CD4-positive, alpha-beta T cell treated with Interleukin-15 for 1 hour (primary cell): ENCODE measurements at regions not wholly inside any gene's neighbourhood (a gene's known extent, or its start where the extent isn't known, plus 50 kb on each side); places are given as distances from the start of the nearest gene placed in this dataset.

ENCODE experiments used
- DNase-seq: peaks from one replicate; pipeline ENCODE4 v3.0.0-alpha.2; 2020

GRCh38 chr13:91141543-91142061 is 205.9 kb upstream of the MIR17HG start:
- no peak for DNase-seq

GRCh38 chr13:91142572-91142971 is 204.9 kb upstream of the MIR17HG start:
- no peak for DNase-seq

DNA sequence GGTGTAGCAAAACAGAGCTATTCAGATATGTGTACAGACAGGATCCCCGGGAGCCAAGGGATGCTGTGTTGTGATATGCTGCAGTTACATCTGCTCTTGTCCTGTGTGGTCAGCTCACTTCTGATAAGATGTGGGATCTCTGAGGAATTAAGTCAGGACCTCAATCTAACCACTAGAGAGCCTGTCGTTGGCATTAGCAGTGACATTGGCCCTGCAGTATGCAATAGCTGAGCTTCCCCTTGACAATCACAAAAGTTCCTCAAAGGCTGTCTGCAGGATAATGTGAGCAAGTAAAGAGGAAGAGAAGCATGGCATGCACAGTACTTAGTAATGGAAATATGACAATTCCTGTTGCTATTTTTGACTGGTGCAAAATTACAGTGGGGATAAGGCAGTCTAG is 203.4 kb upstream of the MIR17HG start:
- DNase-seq = no peak

GRCh38 chr13:91144486-91144885 is 203.0 kb upstream of the MIR17HG start:
- no peak for DNase-seq

DNA sequence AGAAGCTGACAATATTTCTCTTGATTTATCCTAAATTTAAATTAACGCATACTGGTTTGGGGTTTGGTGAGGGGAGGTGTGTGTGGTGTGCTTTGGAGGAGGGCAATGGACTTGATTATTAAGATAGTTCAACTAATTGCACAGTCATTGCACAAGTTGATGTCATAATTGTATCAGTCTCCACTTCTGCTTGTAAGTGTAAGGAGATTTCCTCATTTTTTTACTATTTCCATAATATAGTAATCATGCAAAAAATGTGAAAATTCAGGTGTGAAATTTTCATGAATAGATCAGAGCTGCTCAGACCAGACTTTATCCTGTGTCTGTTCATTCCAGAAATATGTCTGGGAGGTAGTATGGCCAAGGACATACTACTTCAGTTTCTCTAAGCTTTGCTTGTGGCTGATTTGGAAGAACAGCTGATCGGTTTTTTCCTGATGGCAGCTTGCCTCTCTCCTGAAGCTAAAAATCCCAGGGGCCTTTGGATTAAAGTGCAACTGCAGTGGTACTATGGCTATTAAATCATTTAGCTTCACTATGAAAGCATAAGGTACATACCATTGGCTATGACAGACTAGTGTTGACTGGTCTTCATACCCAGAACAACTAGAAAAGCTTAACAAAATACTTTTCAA is 201.8 kb upstream of the MIR17HG start:
- DNase-seq = no peak

DNA sequence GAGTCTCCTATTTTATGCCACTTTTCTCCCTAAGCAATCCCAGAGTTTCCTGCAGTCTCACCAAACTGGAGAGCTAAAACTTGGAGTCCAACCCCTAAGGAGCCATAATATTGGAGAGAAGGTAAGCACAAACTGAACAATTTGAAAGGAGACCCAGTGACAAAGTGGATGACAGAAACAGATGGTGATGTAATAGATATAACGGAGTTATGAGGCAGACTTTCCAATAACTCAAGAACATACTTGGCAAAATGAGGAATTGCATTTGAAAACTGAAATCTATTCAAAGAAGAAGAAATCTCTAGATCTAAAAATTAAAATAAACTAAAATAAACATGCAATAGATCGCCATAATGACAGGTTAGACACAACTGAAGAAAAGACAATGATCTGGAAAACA is 200.9 kb upstream of the MIR17HG start:
- no peak for DNase-seq

- DNase-seq = no peak
Observed at GRCh38 chr13:91148098-91148497, 199.4 kb upstream of the MIR17HG start.

GRCh38 chr13:91151921-91152320 is 195.6 kb upstream of the MIR17HG start:
- DNase-seq = no peak

DNA sequence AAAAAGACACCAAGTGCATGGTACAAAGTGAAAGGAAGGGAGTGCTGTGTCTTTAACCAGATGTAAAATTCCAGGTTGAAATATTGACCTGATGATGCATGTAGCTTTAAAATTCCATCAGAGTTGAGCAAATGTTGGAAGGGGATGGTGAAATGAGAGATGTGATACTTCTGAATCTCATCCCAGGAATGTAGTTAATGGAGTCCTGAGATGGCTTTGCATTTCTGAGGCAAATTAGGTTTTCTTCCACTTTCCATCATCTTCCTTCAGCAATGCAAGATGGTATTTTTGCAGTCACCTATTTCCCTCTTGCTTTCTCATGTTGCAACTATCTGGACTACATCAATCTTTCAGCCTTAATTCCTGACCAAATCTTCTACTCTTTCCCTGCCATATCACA is 194.1 kb upstream of the MIR17HG start:
- no peak for DNase-seq

GRCh38 chr13:91154558-91155353 is 192.7 kb upstream of the MIR17HG start:
- peak; percentile 37 for DNase-seq

GRCh38 chr13:91155512-91156114 is 191.9 kb upstream of the MIR17HG start:
- no peak for DNase-seq

DNA sequence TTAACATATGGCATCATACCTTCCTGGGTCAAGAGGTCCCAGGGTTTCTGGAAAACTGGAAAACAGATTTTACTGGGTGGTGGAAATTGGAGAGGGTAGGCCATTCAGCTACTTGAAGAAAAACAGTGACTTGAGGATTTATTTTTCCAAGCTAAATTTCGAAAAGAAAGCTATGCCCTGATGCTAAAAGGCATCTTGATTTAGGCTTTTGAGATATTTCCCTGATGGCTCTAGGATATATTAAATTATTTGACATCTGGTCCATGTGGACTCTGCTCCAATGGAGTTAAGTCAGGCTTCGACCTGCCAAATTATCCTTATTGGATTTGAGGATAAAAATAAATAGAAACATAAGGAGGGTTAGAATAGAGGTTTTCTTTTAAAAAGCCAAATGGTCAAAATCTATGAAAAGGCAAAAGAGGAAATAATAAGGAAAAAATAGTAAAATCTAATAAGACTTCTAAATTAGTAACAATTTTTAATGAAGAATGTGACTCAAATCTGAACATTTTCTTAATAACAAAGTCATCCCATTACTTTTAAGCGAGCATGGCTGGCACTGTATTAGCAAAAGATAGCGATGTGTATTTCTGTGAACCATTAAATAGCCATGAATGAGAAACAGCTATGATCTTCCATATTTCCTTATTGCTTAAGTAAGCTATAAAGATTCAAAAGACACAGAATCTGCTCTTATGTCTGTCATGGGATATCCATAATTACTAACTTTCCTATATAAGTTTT is 190.0 kb upstream of the MIR17HG start:
- no peak for DNase-seq

DNA sequence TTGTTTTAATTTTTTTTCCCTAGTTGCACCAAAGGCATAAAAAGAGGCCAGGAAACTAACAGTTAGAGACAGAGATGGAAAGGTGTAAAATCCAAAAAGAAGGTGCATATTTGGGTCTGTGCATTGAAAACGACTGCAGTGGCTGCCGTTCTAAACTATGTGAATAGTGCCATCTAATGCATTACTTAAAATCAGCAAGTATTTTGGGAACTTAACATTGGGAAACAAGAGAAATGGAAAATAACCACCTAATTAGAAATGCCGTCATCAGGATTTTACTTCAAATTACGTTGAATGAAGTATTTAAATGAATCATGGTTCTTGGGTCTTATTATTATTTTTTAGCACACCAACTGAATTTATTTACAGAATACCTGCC is 189.5 kb upstream of the MIR17HG start:
- no peak for DNase-seq

DNA sequence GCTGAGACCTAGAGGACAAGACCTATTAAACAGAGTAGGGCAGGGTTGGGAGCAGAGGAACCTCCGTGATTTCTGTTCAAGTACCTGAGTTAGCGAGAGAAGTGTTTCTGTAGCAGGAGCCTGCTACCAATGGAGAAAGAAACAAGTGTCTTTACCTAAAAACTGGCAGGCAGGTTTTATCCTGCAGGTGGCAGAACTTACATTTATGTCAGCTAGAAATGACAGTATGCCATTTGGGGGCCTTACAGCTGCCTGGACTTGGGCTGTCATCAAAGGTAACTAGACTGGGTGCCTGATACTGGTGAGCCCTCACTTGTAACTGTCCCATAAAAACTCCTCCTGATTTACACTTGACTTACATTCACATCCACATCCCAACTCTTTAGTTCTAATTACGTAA is 185.3 kb upstream of the MIR17HG start:
- DNase-seq = no peak

GRCh38 chr13:91162589-91162988 is 184.9 kb upstream of the MIR17HG start:
- no peak for DNase-seq

DNA sequence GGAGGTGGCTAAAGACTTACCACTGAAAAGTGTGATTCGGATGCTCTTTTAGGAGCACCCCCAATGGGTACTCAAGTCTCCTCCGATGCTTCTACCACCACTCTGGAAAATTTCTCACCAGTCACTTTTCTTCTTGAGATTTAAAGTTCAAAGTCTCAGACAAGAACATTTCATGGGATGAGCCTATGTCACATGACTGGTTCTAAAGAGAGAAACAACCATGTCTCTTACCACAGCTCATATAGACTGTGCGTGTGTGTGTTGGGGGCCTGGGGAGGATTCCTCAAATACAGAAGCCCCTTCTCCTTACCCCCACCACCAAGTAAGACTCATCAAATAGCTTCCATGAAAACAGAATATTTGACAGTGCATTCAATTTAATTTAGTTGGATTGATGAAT is 181.7 kb upstream of the MIR17HG start:
- DNase-seq = no peak

DNA sequence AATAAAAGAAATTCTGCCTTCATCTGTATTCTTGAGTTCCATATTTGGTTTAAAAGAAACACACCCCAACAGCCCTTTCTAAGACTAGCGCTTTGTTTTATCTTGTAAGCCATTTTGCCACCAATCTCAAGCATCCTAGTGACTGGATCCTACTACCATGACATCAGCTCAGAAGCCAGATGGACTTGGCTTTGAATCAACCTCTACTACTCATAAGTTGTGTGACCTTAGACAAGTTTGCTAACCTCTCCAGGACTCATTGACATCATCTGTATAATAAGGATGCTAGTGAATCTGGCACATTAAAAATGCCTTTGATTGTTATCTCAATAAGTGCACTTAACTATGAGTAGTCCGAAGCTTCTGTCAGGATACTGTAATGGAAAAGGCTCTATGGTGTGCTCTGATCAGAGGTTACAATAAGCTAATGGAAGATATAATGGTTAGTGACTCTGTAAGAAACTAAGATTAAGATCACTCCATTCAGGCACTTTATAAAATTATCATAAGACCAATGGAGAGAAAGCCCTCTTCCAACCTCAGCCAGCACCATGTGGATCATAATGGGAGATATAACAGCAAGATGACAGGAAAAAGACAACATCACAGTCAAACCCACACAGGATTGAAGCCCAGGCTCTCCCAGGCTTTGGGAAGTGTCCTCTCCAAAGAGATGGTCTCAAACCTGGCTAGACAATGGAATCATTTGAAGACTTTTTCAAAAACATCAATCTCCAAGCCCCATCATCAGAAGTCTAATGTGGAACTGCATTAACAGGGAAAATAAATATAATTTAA is 180.6 kb upstream of the MIR17HG start:
- DNase-seq = no peak

DNA sequence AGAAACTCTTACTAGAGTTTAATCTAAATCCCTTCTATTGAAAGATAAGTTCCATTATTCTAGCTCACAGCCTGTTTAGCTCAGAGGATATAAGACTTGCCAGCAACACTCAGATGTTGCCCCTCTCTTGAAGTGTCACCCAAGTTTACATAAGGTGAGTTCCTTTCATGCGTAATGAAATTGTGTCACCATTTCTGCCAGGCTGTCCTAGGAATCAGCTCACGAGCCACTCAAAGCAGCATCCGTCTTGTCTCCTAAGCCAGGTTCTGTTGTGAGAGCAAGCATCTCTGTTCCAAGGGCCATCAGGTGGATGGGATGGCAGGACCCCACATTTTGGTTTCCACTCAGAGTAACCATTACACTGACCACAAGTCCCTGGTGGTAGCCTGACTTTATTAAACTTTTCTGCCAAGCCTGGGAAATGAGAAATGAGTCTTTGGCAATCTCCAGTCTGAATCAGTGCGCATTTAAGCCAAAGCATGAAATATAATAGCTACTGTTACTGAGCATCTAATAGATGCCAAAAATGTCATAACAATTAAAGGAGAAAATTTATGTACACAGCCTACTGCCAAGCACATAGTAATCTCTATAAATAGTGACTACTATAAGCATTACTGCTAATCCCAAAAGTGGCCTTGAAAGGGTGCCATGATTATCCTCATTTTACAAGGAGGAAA is 179.6 kb upstream of the MIR17HG start:
- no peak for DNase-seq

DNA sequence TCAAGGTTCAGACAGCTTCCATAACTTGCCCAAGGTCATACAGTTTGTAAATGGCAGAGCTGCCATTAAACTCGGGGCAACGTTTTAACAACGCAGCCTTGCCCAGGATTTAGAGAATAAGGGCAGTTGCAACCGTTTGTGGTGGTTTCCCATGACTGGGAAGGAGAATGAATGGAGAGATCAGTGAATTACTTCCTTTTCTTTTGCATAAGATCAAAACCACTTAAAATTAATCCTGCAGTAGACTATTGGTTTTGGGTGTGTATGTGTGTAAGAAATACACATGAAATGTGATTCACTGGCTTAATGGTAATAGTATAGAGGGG is 179.1 kb upstream of the MIR17HG start:
- DNase-seq = no peak

DNA sequence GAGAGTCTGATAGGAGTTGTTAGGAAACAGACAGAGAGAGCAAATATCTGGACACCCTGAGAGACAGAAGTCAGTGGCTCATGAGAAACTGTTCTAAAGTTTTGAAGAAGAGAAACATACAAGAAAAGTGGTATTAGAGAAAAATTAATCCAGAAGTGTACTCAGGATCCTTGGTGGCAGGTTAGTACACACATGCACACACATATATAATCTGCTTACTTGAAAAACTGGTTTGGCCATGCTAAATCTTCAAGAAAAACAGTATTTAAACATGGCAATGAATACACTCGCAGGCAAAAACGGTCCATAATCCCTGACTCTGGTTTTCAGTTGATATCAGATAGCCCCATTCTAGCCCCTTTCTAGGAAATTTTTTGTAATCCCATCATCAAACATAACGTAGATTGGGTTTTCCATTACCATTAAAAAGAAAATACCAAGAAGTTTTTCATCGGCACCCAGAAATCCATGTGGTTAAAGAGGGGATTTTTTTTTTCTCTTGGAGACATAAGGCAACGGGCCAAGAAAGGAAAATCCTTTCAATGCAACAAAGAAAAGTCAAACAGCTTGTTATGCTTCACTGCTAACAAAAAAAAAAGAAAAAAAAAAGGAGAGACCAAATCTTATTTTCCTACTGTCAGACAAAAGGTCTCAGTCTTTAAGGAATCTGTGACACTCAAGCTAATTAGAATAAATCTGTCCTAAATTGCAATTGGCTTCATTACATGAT is 178.0 kb upstream of the MIR17HG start:
- DNase-seq = no peak

DNA sequence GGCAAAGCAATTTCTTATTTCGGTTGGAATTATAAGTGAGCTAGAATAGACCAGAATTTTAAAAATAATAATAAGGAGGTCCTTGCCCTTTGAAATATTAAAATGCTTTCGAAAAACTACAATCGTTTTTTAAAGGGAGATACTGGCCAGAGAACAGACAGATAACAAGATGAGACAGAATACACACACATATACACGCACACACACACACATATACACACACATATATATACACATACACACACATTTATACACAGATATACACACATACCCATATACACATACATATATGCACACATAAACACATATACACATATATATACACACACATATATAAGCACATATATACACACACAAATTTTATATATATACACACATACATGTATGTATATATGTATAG is 175.3 kb upstream of the MIR17HG start:
- DNase-seq = no peak
